NB4 (cell line): ENCODE measurements at regions not wholly inside any gene's neighbourhood (a gene's known extent, or its start where the extent isn't known, plus 50 kb on each side); places are given as distances from the start of the nearest gene placed in this dataset.

Experiments used
- DNase-seq: peaks from one replicate; pipeline ENCODE4 v3.0.0; 2010; ENCODE audit warnings: low read depth
- H3K4me3 ChIP-seq: one replicate; pipeline ENCODE4 v1.5.1; 2011; ENCODE audit warnings: mild to moderate bottlenecking, low read depth, low read length, moderate library complexity
- MYC ChIP-seq: IDR thresholded peaks from 2 replicates; pipeline ENCODE4 v1.6.1; 2011; ENCODE audit warnings: low read depth, low read length
- POLR2A ChIP-seq: IDR thresholded peaks from 2 replicates; pipeline ENCODE4 v1.6.1; 2011; ENCODE audit warnings: mild to moderate bottlenecking; ENCODE audit not compliant: insufficient read length; ENCODE audit errors: extremely low read depth
- TF ChIP-seq, protein P1 (sequence below): IDR thresholded peaks from one replicate; pipeline ENCODE4 v1.5.1; 2012; ENCODE audit warnings: low read depth, low read length
- TF ChIP-seq, protein P2 (sequence below): IDR thresholded peaks from 2 replicates; pipeline ENCODE4 v1.6.1; 2011; ENCODE audit warnings: low read depth, low read length

DNA sequence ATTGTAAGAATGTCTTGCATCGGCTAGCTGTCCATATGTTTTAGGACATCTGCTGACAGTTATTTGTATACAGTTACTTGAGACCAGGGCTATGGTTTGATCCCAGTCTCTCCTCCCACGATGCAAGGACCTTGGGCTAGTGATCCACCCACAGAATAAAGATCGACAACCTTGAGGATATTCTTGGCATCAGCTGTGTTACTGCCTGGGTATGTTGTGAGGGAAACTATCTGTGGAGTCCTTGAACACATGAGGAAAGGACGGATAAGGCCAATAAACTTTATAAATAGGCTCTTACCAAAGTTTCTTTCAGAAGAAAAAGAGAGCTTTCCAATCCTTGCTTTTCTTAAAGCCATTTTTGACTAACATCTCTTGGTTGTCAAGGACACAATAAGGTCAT lies 70.8 kb upstream of the HEY2 start:
- DNase-seq: no peak
- H3K4me3 ChIP-seq: no peak overlapping the region
- TF ChIP-seq MYC (no peak), POLR2A (no peak)
- TF ChIP-seq, protein P1, sequence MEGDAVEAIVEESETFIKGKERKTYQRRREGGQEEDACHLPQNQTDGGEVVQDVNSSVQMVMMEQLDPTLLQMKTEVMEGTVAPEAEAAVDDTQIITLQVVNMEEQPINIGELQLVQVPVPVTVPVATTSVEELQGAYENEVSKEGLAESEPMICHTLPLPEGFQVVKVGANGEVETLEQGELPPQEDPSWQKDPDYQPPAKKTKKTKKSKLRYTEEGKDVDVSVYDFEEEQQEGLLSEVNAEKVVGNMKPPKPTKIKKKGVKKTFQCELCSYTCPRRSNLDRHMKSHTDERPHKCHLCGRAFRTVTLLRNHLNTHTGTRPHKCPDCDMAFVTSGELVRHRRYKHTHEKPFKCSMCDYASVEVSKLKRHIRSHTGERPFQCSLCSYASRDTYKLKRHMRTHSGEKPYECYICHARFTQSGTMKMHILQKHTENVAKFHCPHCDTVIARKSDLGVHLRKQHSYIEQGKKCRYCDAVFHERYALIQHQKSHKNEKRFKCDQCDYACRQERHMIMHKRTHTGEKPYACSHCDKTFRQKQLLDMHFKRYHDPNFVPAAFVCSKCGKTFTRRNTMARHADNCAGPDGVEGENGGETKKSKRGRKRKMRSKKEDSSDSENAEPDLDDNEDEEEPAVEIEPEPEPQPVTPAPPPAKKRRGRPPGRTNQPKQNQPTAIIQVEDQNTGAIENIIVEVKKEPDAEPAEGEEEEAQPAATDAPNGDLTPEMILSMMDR: no peak
- TF ChIP-seq, protein P2, sequence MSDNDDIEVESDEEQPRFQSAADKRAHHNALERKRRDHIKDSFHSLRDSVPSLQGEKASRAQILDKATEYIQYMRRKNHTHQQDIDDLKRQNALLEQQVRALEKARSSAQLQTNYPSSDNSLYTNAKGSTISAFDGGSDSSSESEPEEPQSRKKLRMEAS: no peak

DNA sequence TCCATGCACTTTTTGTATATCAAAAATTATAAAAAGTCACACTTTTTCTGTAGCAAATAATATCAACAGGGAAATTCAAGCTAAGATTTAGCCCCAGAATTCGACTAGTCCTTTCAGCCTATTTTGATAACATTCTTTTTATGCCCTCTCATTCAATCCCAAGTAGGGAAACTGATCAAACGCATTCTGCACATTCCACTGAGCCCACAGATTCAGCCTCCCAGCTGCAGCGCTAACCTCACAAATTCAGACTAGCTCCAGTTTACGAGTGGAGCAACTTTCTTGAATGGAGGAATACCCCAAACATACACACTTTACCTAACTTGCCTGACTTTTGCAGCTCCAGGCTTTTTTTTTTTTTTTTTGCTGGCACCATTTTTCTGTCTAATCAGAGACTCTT lies 70.3 kb upstream of the HEY2 start:
- TF ChIP-seq, protein P2: no peak
- TF ChIP-seq, protein P1: no peak
- TF ChIP-seq MYC (no peak), POLR2A (no peak)
- DNase-seq: no peak
- no peak overlapping the region for H3K4me3 ChIP-seq

DNA sequence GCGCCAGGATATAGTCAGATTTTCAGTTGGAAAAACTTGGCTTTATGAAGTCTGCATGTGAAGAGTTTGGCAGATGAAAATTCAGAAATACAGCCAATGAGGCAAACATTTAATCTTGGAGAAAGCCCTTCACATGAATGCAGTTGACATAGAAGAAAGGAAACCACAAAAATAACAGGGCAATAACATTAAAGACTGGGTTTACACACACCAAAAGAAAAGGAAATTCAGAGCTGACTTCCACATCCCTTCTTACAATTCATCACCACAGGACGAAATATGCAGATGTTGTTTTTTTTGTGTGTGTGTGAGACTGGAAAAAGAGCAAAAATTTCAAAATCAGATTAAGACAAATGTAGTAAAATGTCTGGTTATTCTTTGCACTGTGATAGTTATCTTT lies 69.8 kb upstream of the HEY2 start:
- no peak overlapping the region for H3K4me3 ChIP-seq
- no peak for DNase-seq
- TF ChIP-seq, protein P1: no peak
- TF ChIP-seq, protein P2: no peak
- TF ChIP-seq MYC: no peak
- TF ChIP-seq POLR2A: no peak

DNA sequence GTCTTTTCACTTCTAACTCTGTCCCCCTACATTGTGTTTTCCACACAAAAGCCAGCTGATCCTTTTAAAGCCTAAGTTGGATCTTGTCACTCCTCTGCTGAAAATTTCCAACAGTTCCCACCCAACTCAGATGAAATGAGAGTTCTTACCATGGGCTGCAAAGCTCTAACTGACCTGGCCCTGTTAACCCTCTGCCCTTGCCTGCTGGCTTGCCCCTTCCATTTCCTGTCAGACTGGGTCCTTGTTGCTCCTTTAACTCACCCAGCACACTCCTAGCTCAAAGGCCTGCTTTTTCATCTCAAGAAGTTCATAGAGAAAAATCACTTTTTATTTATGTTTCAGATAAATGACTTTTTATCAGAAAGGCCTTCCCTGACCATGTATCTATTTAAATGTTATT lies 66.5 kb upstream of the HEY2 start:
- TF ChIP-seq, protein P1: no peak
- TF ChIP-seq, protein P2: no peak
- no peak for TF ChIP-seq MYC
- TF ChIP-seq POLR2A: no peak
- H3K4me3 ChIP-seq: no peak overlapping the region
- no peak for DNase-seq

DNA sequence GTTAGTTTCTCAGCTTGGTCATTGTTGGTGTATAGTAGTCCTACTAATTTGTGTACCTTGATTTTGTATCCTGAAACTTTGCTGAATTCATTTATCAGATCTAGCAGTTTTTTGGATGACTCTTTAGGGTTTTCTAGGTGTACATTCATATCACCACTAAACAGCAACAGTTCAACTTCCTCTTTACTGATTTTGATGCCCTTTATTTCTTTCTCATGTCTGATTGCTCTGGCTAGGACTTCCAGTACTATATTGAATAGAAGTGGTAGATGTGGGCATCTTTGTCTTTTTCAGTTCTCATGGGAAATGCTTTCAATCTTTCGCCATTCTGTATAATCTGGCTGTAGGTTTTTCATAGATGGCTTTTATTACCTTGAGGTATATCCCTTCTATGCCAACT lies 61.3 kb upstream of the HEY2 start:
- TF ChIP-seq, protein P2: no peak
- TF ChIP-seq MYC (no peak), POLR2A (no peak)
- TF ChIP-seq, protein P1: no peak
- DNase-seq: no peak
- H3K4me3 ChIP-seq: no peak overlapping the region

DNA sequence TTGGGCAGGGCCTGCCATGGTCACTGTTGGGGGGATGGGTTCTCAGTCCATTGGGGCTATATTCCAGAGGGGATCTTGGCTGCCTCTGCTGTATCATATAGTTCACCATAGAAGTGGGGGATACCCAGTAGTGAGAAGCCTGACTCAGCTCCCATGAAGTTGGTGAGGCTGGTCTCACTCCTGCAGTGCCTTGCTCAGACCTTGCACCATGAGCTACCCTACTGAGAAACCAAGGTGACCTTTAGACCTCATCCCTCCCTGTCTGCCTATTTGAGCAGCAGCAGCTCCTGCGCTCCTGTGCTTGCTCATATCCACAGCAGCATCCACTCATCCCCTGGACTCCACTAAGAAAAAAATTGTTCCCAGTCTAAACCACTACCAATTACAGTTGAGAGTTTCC lies 56.0 kb upstream of the HEY2 start:
- DNase-seq: no peak
- TF ChIP-seq, protein P1: no peak
- TF ChIP-seq, protein P2: no peak
- TF ChIP-seq MYC: no peak
- no peak for TF ChIP-seq POLR2A
- no peak overlapping the region for H3K4me3 ChIP-seq
